Adrenal gland (tissue), 9 donors: ENCODE measurements at regions not wholly inside any gene's neighbourhood (a gene's known extent, or its start where the extent isn't known, plus 50 kb on each side); places are given as distances from the start of the nearest gene placed in this dataset.

Experiments
- DNase-seq, 7 donors: peaks; one replicate each; pipeline ENCODE4 v3.0.0-alpha.2; 2019 to 2020
- H3K27ac ChIP-seq, 5 donors: fragments of 200-600 bp; sonication (generic) in 4 of 5; 1 replicate in 3 of 5; 2 replicates in 2 of 5; pipeline versions ENCODE4 v1.5.1 to v1.8.0; 2016 to 2020; ENCODE audit warnings: mild to moderate bottlenecking in 1 of 5
- H3K27me3 ChIP-seq: fragments of 200-600 bp; 2 replicates; pipeline ENCODE4 v1.8.0; 2021
- H3K36me3 ChIP-seq, 2 donors: fragments of 200-600 bp; replicated peaks in 1 of 2; 1 replicate in 1 of 2; 2 replicates in 1 of 2; pipeline versions ENCODE4 v1.5.1 to v1.8.0; 2018 to 2022
- H3K4me1 ChIP-seq, 2 donors: fragments of 200-600 bp; replicated peaks in 1 of 2; 1 replicate in 1 of 2; 2 replicates in 1 of 2; pipeline versions ENCODE4 v1.5.1 to v1.8.0; 2018 to 2021
- H3K4me3 ChIP-seq, 4 donors: fragments of 200-600 bp; sonication (generic) in 3 of 4; one replicate each; pipeline ENCODE4 v1.5.1; 2016 to 2018
- H3K9me3 ChIP-seq, 3 donors: fragments of 200-600 bp; sonication (generic) in 1 of 3; replicated peaks in 1 of 3; 1 replicate in 2 of 3; 2 replicates in 1 of 3; pipeline versions ENCODE4 v1.5.1 to v1.8.0; 2016 to 2021
- POLR2A ChIP-seq, 2 donors: fragments of 450-650 bp; IDR thresholded peaks; one replicate each; pipeline ENCODE4 v1.6.1; 2017; ENCODE audit warnings: antibody characterized with exemption in 2 of 2, mild to moderate bottlenecking in 2 of 2, moderate library complexity in 1 of 2
- WGBS, 4 donors: extraction: QIAGEN DNeasy Blood & Tissue Kit in 2 of 4; methylation state at CpG; one replicate each; pipeline versions ENCODE4 v1.1.5 to v1.1.7; 2013 to 2017; 5-methylcytosine and 5-hydroxymethylcytosine counted together
- intact Hi-C, 2 donors: fragments of 100-400 bp; cut with DNase I; formaldehyde crosslinking; loops; one replicate each; pipeline versions ENCODE4 v1.14.1 to v1.15.0; 2022 to 2023
- TF ChIP-seq, protein P1 (sequence below), 6 experiments: fragments of 450-650 bp in 4 of 6; fragments of 200-600 bp in 2 of 6; sonication (generic) in 1 of 6; IDR thresholded peaks; 1 replicate in 5 of 6; 2 replicates in 1 of 6; pipeline versions ENCODE4 v1.5.1 to v1.8.0; 2016 to 2021; ENCODE audit warnings: antibody characterized with exemption in 6 of 6, mild to moderate bottlenecking in 2 of 6, moderate library complexity in 1 of 6
- donor health status: healthy with polysubstance abuse.
- donor health status: Bipolar disorder and iron deficiency.
- donor health status: DM: yes; HTN: yes; CAD: no.
- donor health status: DM: no; HTN: no; CAD: no.
- donor health status: DM: no; HTN: no; CAD: no.

DNA sequence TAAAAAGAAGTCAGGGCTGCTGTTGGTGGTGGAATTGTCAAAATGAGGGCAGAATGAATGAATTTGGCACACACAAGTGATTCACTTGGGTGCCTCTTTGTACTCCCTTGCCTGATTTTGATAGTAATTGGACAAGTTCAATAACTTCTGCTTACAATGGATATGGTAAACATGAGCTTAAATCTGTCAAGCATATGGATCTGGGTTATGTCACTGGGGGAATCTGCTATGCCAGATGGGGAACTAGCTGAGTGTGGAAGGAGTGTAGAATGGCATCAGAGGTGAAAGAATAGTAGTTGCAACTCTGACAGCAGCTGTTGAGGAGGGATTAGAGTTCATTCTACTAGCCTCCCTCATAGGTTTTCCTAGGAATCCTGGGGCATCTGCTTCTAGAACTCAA lies 724.2 kb upstream of the CDH8 start:
- Histone ChIP-seq H3K27me3 (no peaks in the 10 kb centered on the region), H3K4me1 (no peaks in the 10 kb centered on the region), H3K36me3 (no peaks in the 10 kb centered on the region), H3K27ac (no peak overlapping the region), H3K9me3 (no peaks in the 10 kb centered on the region), H3K4me3 (no peak overlapping the region)
- TF ChIP-seq, protein P1, sequence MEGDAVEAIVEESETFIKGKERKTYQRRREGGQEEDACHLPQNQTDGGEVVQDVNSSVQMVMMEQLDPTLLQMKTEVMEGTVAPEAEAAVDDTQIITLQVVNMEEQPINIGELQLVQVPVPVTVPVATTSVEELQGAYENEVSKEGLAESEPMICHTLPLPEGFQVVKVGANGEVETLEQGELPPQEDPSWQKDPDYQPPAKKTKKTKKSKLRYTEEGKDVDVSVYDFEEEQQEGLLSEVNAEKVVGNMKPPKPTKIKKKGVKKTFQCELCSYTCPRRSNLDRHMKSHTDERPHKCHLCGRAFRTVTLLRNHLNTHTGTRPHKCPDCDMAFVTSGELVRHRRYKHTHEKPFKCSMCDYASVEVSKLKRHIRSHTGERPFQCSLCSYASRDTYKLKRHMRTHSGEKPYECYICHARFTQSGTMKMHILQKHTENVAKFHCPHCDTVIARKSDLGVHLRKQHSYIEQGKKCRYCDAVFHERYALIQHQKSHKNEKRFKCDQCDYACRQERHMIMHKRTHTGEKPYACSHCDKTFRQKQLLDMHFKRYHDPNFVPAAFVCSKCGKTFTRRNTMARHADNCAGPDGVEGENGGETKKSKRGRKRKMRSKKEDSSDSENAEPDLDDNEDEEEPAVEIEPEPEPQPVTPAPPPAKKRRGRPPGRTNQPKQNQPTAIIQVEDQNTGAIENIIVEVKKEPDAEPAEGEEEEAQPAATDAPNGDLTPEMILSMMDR (IDR thresholded peaks at IDR 0.05), result no peak
- TF ChIP-seq POLR2A (IDR thresholded peaks at IDR 0.05), result no peak
- intact Hi-C loops, result no loop called here
- no peak for DNase-seq

DNA sequence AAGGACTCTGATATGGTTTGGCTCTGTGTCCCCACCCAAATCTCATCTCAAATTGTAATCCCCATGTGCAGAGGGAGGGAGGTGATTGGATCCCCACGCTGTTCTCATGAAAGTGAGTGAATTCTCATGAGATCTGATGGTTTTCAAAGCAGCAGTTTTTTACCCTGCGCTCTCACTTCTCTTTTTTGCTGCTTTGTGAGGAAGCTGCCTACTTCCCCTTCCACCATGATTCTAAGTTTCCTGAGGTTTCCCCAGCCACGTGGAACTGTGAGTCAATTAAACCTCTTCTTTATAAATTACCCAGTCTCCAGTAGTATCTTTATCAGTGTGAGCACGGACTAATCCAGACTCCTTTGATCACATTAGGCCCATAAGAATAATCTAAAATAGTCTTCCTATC lies 719.7 kb upstream of the CDH8 start:
- intact Hi-C loops, result no loop called here
- Histone ChIP-seq H3K9me3 (no peaks in the 10 kb centered on the region), H3K4me1 (no peaks in the 10 kb centered on the region), H3K4me3 (no peak overlapping the region), H3K27ac (no peak overlapping the region), H3K36me3 (no peaks in the 10 kb centered on the region), H3K27me3 (no peaks in the 10 kb centered on the region)
- TF ChIP-seq, protein P1 (IDR thresholded peaks at IDR 0.05), result no peak
- no peak for TF ChIP-seq POLR2A (IDR thresholded peaks at IDR 0.05)
- 66 to 82% (median 73%) methylated on average over 4 of the region's 4 CpGs for WGBS, 4 donors
- DNase-seq, result no peak

DNA sequence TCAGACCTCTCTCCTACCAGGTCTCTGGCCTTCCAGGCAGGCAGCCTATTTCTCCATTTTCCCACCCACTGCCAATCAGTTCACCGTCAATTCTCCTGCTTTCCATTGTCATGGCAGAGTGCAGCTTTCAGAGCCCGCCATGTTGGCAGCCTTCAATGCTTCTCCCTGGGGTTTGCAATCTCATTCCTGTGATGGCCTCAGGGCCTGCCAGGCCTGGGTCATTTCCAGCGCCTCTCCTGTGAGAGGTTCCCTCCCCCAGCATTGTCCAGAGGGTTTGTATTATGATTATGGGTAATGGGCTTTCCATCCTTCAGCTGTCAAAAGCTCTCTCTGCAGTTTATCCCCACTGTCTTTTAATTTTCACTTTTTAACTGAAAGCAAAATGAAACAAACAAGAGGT lies 716.6 kb upstream of the CDH8 start:
- Histone ChIP-seq H3K27me3 (no peaks in the 10 kb centered on the region), H3K4me1 (no peaks in the 10 kb centered on the region), H3K27ac (no peak overlapping the region), H3K36me3 (no peaks in the 10 kb centered on the region), H3K4me3 (no peak overlapping the region), H3K9me3 (no peaks in the 10 kb centered on the region)
- no peak for DNase-seq
- intact Hi-C loops, result no loop called here
- no peak for TF ChIP-seq POLR2A (IDR thresholded peaks at IDR 0.05)
- TF ChIP-seq, protein P1 (IDR thresholded peaks at IDR 0.05), result no peak
- 84 to 89% (median 86%) methylated on average over 3 of the region's 3 CpGs for WGBS, 4 donors

DNA sequence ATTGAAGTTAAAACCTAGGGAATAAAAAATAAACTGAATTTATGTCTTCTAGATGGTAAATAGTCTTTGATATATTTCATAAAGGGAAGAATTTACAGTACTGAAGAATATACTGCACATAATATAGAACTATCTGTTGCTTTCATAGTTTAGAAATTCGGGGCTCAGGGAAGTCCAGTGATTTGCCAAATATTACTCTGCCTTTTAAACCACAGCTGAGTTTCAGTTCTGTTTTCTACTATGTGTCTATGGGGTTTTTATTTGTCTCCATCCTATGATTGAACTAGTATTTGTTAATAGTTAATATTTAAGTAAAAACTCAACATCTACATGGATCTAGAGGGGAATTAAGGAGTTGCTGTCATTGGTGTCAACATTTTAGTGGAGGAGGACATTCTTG lies 715.0 kb upstream of the CDH8 start:
- Histone ChIP-seq H3K27me3 (no peaks in the 10 kb centered on the region), H3K4me1 (no peaks in the 10 kb centered on the region), H3K27ac (no peak overlapping the region), H3K9me3 (no peaks in the 10 kb centered on the region), H3K4me3 (no peak overlapping the region), H3K36me3 (no peaks in the 10 kb centered on the region)
- DNase-seq, result no peak
- 53 to 80% (median 66%) methylated on average over 1 of the region's 1 CpG for WGBS, 4 donors
- TF ChIP-seq, protein P1 (IDR thresholded peaks at IDR 0.05), result no peak
- TF ChIP-seq POLR2A (IDR thresholded peaks at IDR 0.05), result no peak
- intact Hi-C loops, result no loop called here
